TTC549 (cell line): ENCODE measurements at regions not wholly inside any gene's neighbourhood (a gene's known extent, or its start where the extent isn't known, plus 50 kb on each side); places are given as distances from the start of the nearest gene placed in this dataset.
"Not testable (repeated sequence)": the region's sequence is repeated elsewhere in the genome, so short reads cannot be mapped to it uniquely, and the experiment has no call there.

Experiments
- FAIRE-seq: peaks from 2 replicates; lab custom pipeline; 2012; peaks lifted over from hg19 to GRCh38; lab: Jason Lieb, UNC

DNA sequence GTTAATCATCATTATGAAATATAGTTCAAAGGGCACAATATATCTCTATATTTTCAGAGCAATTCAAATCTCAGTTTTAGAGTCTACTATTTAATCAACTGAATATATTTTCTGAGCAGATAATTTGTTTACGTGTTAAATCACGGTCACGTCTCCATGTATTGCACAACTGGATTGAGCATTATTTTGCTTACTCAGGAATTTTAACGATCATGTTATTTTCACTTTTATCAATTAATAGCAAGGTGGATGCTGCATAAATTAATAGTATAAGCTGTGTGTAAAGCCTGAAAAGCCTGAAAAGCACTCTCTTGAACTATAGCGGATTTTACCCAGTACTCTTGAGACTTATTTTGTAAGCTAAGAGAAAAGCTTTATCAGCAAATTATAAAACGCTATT, 374.9 kb downstream of the MAGEB5 start:
- FAIRE-seq = no peak

DNA sequence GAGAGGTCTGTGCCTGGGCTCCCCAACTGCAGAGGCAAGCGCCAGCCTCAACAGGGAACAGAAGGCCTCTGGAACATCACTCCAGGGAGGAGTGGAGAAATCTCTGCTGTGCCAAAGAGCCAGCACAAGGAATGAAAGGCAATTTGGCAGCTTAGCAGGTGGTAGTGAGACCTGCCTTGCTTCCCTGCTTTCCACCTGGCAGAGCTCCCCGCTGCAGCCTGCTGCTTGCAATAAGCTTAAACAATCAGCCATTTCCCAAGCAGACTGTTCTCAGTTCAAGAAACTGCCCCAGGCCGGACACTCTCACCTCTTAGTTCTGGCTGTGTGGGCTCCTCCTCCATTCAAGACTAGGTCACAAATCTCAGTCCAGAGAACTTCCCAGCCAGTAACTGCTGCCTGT, 370.6 kb downstream of the MAGEB5 start:
- no peak for FAIRE-seq

DNA sequence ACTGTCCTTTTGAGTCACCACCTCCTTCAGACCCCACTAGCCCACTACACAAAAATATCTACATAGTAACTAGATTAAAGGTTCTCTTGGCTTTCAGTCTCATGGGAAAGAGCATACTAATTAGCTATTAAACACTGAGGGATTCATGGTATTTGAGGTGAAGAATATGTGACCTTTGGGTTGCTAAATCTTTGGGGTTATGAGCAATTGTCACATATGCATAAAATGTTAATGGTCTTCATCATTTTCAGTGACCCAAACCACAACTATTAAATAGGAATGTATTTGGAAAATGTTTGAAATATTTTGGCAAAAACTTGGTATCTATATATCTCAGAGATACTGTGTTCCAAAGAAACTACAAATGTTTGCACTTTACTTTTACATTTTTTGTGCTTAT, 365.1 kb downstream of the MAGEB5 start:
- no peak for FAIRE-seq

DNA sequence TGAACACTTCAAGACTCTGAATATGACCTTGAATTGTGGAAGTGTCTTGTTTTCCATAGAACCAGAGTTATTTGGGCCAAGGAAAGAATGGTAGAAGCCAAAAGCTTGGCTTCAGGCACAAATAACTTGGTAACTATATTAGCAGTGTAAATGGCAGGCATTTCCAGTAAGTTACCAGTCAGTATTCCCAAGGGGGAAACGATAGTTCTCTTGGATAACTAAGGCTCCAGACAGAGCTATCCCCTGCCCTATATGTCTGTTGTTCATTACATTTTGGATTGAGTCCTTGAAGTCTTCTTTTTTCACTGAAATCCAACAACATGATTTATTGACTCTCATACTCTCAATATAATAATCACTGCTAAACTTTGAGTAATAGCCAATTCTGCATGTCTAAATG, 364.1 kb downstream of the MAGEB5 start:
- no peak for FAIRE-seq

DNA sequence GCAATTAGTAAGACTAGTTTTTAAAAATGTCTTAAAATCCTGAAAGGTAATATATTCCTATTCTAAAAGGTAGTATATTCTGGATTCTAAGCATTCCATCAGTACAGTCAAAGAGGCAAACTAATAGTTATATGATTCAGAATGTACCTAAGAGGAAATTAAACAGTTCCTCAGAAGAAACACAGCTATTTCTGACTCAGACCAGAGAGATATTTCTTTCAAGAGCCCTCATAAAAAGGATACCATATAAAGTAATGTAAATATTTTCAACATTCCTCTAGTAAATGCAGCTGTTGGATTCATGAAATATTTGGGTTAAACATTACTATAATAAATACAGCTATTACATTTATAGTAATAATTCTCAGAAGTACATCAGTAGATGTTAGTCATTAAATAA, 358.3 kb downstream of the MAGEB5 start:
- no peak for FAIRE-seq

DNA sequence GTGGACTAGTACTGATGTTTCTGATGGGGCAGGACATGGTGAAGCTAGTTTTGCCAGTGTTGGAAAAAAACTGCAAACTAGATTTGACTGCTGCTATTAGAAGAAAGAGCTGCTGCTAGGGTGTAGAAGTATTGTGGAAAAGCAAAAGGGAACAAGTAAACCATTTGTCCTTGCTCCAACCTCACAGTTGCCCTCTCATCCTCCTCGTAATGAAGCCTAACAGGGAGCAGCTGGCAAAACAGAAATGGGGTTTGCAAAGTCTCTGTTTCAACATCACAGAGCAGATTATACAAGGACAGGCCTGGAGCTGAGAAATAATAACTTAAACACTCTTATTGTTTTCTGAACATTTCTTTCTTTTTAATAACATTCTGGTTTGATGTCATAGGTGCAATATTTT, 346.2 kb downstream of the MAGEB5 start:
- FAIRE-seq = no peak

DNA sequence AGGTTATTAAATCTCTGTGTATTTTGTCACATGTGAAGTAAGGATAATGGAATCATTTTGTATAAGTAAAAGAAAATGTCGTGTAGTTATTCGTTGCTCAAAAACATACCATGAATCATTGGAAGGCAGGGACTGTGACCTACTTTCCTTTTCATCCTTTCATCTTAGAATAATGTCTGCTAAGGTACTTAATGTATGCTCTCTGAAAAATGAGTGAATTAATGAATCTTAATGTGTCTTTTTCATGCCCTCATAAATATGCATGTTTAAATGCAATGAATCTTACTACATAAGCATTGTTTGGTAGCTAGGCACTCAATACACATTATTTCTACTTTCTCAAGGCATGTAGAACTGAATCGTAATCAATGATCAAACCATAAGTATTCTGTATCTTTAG, 343.9 kb downstream of the MAGEB5 start:
- no peak for FAIRE-seq

DNA sequence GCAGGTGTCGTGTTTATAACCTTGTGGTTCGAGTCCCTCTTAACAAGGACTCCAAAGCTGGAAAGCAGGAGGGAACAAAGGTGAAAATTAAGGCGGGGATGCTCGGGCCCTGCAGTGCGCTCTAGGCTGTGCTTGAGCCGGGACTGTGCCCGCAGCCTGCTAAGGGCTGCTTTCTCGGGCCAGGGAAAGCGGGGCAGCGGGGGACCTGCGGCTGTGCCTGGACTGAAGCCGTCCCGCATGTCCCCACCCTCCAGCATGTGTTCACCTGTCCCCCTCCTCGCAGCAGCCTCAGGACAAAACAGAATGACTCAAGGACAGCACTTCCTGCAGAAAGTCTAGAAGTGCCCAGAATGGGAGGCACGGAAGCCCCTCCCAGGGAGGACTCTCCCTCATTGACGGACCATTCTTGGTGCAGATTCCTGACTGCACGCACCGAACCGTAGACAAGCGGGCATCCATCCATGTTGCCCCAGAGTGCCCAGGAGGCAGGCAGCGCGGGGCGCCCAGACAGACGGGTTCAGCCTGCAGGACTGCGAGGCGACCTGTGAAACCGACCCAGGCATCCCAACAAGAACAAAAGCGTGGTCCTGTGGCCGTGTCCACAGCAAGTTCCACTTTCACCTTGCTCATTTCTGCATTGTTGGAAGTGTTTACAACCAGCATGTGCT, 342.9 kb downstream of the MAGEB5 start:
- no peak for FAIRE-seq

DNA sequence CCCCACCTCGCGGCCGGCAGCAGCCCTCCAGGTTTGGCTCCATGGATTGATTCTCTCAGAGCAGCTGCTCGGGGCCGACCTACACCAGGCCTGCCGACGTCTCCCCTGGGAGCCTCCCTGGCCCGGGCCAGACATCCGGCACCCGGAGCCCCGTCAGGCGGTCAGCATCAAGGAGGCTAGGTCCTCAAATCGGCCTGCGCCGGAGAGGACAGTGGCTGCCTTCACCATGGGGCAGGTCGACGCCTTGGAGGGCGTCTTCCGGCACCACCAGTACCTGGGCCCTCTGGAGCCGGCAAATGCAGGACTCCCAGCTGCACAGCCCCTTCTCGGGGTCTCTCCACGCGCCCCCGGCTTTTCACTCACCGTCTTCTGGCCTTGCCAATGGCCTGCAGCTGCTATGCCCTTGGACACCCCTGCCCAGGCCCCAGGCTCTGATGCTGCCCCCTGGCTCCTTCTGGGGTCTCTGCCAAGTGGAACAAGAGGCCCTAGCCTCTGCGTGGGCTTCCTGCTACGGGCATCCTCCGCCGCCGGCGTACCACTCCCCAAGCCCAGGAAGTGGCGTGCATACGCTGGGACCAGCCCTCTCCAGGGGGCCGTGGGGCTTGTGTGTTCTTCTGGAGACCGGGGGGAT, 341.8 kb downstream of the MAGEB5 start:
- no peak for FAIRE-seq

DNA sequence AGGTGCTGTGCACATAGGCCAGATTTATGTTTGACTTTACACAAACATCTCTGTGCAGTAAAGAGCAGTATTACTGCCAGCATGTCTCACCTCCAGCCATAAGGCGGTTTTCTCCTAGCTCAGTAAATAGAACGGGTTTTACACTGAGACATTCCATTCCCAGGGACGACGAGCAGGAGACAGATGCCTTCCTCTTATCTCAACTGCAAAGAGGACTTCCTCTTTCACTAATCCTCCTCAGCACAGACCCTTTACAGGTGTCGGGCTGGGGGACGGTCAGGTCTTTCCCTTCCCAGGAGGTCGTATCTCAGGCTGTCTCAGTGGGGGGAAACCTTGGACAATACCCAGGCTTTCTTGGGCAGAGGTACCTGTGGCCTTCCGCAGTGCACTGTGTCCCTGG, 309.8 kb downstream of the MAGEB5 start:
- not testable (repeated sequence) for FAIRE-seq

DNA sequence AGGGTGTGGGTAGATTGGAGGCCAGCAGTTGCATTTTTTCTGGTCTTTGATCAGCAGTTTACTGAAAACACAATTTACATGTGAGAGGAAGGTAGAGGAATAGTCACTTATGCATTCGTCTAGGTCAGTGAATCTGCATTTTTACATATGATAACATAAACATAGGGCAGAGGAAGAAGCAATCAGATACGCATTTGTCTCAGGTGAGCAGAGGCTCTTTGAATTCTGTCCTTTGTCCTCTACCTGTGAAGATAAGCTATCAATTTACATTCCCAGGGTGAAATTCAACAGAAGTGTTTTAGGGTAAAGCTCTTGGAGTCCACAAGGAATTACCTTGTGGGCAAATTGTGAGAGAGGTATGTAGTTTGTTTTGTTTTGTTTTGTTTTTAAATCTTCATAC, 306.5 kb downstream of the MAGEB5 start:
- no peak for FAIRE-seq

DNA sequence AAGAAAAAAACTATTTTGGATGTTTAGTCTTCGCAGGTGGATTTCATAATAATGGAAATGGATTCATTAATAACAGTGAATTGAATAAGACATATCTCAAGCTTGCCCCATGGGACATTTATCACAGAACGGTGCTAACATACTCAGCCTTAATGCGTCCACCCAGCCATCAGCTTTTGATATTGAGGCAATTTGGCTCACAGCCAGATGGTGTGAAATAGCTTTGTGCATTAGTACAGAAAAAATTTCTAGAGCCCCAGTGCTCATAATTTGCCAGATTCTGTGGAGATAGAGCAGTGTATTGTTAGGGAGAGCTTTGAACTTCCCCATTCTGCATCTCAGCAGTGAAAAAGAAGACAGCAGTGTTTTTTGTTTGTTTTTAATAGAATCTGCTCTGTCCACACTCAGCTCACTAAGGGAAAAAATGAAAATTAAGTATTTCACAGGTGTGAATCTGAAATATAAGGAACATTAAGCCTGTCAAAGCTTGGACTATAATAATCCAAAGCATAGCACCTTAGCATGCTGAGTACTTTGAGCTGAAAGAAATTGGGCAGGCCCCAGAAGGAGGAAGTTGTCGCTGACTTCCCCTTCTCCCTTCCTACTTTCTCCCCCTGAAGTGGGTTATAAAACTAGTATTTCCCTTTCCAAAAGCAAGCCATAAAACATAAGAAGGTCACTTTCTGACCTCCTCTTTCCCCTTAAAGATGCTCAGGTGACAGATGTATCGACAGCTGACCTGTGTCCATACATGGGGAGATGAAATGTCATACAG, 295.8 kb downstream of the MAGEB5 start:
- no peak for FAIRE-seq

DNA sequence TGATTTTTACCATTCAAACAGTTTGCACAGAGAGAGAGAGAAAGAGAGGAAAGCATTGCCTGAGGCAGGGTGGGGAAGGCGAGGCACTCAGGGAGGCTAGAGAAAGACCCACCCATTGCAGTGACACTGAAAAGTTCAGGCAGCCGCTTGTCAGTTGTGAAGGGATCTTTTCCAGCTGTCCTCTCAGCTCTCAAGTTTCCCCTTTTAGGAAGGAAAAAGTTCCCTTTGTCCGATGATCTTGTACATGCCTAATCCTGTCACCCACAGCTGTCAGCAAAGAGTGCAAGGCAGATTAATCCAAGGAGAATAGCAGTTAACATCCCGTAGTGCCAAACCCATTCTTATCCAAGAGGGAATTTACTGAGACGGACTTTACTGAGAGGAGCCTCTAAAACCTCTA, 255.0 kb downstream of the MAGEB5 start:
- no peak for FAIRE-seq

DNA sequence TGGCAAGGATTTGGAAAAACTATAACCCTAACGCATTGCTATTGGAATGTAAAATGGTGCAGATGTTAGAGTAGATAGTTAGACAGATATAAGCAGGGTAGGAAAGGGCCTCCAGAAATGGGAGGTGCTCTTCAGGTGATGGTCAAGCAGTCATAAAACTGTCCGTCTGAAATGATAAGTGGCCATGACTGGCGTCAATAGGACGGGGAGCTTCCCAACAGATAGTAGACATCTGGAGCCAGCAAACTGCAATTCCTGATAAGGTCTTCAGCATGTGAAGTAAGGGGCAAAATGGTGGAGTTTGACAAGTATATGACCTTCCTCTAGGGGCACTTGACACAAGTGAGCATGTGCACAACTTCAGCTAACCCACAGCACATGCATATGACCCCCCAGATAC, 250.4 kb downstream of the MAGEB5 start:
- no peak for FAIRE-seq

DNA sequence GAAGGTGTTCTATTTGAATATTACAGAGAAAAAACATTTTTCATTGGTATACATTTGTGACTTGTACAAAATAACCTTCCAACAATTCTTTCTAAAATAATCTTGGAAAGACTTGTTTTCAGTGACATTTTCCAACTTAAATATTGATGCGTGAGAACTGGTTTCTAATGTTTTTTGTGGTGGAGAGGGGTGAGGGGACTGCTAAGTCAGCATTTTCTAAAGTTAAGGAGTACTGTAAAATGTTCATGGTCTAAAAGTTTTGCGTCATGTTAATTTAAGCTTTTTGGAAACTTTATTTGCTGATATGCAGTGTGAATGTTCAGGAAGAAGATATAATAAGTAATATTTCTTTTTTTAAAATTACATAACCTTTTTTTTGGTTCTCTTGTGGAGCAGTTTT, 229.3 kb downstream of the MAGEB5 start:
- no peak for FAIRE-seq

DNA sequence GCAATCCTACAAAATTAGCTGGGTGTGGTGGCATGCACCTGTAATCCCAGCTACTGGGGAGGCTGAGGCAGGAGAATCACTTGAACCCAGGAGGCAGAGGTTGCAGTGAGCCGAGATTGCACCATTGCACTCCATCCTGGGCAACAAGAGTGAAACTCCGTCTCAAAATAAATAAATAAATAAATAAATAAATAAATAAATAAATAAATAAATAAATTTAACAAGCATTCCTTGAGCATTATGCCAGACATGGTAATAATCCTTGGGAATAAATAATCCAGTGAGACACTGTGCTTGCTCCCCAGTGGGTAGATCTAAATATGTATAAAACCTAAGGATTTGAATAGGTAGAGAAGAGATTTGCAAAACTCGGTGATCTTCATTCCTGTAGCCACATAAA, 228.4 kb downstream of the MAGEB5 start:
- FAIRE-seq = not testable (repeated sequence)

DNA sequence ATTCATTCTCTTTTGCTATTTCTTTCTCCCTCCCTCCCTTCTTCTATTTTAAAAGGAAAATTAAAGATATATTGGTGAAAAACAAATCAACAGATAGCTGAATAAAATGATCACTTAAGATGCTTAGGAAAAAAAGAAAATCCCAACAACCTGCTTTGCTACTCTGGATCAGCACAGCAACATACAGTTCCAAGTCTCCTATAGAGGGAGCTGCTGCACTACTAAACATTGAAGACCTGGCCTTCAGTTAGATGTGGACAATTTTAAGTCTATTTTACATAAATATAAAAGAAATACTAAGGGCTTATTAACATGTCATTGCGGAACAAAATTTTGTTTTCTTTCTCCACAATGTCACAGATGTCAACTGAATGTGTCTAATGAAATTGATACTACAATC, 226.4 kb downstream of the MAGEB5 start:
- no peak for FAIRE-seq

DNA sequence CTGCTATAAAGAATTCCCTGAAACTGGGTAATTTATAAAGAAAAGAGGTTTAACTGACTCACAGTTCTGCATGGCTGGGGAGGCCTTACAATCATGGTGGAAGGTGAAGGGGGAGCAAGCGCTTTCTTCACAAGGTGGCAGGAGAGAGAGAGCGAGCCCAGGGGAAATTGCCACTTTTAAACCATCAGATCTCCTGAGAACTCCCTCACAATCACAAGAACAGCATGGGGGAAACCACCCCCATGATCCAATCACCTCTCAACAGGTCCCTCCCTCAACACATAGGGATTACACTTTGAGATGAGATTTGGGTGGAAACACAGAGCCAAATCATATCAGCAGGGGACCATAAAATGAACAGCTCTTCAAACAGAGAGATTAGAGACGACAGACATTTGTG, 198.6 kb downstream of the MAGEB5 start:
- FAIRE-seq = no peak

DNA sequence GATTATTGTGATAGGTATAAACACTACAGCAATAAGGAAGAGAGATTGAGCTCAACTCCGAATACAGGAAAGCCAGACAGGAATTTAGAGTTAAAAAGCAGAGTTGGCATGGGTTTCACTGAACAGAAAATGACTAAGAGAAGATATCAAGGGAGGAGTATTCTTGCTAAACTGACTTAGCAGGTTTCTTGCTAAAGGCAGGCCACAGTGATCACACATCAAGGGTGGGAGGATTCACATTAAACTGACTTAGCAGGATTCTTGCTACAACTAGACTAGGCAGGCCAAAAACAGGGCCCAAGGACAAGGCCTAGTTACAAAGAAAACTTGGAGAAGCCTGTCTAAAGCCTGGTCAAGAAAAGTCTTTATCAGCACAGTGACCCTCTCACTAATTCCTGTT, 195.1 kb downstream of the MAGEB5 start:
- no peak for FAIRE-seq

DNA sequence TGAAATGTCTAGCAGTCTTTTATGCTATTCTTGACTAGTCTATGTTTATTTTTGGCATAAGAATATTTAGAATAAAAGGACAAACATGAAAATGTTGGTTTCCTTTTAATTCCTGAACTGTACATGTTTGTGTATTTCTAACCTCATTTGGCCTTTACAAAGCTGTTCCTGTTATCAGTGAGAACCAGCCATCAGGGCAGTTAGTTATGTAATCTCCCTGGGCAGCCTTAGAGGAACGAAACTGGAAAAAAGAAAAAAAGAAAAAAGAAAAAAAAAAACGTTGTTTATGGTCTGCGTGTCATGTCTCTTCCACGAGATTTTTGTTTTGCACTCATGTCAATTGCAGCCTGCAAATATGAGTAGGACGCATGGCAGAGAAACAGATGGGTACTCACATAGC, 193.7 kb downstream of the MAGEB5 start:
- no peak for FAIRE-seq

DNA sequence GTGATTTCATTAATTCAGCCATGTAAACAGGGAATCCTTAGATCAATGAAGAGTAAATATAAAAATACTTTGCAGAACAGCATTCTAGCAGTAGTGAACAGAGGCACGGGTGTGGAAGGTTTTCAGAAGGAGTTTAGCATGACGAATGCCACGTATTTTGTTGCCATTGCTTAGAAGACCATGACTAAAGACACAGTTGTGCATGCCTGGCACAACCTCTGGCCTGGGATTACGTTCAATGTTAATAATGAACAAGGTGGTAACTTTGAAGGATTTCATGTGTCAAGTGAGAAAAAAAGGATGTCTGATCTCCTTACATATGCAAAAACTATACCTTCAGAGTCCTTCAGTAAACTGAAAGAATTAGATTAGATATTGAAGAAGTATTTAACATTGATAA, 171.9 kb downstream of the MAGEB5 start:
- no peak for FAIRE-seq

DNA sequence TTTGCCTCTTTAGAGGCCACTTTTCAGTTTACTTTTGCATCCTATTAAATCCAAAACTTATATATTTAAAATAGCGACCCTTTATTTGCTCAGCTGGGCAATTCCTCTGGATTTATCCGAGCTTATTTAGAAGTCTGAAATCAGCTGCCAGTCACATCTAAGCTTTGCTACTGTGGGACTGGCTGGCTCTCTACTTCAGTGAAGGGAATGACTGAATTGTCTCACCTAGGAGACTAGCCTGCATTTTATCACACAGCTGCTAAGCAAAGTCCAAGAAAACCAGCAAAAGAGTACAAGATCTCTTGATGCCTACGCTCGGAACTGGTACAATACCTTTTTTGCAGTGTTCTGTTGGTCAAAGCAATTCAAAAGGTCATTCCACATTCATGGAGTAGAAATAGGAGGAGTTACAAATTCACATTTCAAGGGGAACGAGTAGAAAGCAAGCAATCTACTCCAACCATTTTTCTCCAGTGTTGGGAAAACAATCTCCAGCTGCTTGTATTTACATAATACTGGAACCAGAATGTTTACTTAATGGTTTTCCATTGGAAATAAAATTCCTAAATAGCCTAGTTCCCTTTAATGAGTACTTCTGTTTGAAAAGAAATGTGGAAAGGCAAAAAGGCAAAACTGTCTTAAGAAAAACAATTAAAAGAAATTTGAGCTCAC, 160.2 kb downstream of the MAGEB5 start:
- no peak for FAIRE-seq

DNA sequence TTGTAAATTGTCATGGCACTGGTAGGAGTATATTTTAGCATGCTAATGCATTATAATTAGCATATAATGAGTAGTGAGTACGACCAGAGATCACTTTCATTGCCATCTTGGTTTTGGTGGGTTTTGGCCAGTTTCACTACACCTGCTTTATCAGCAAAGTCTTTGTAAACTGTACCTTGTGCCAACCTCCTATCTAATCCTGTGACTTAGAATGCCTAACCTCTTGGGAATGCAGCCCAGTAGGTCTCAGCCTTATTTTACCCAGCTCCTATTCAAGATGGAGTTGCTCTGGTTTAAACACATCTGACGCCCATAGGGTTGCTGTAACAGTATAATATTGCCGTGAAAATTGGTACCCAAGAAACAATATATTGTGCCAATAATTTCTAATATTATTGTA, 159.4 kb downstream of the MAGEB5 start:
- no peak for FAIRE-seq
